SK-N-SH (cell line): ENCODE measurements at regions not wholly inside any gene's neighbourhood (a gene's known extent, or its start where the extent isn't known, plus 50 kb on each side); places are given as distances from the start of the nearest gene placed in this dataset.

ENCODE experiments used
- EP300 ChIP-seq, 2 experiments: IDR thresholded peaks; 2 replicates each; pipeline versions ENCODE4 v1.4.0 to v1.6.1; 2012; ENCODE audit warnings: borderline replicate concordance in 1 of 2, low read depth in 1 of 2, low read length in 1 of 2
- GABPA ChIP-seq: IDR thresholded peaks from 2 replicates; pipeline ENCODE4 v1.4.0; 2012; ENCODE audit warnings: low read depth, mild to moderate bottlenecking
- JUND ChIP-seq: IDR thresholded peaks from 2 replicates; pipeline ENCODE4 v1.4.0; 2012
- PBX3 ChIP-seq: IDR thresholded peaks from 2 replicates; pipeline ENCODE4; 2012
- POLR2AphosphoS5 ChIP-seq: IDR thresholded peaks from 2 replicates; pipeline ENCODE4 v1.6.1; 2012; ENCODE audit warnings: low read depth, low read length
- RAD21 ChIP-seq: IDR thresholded peaks from 2 replicates; pipeline ENCODE4 v1.6.1; 2012; ENCODE audit warnings: mild to moderate bottlenecking, low read length
- RFX5 ChIP-seq: IDR thresholded peaks from 2 replicates; pipeline ENCODE4 v1.6.1; 2012; ENCODE audit warnings: mild to moderate bottlenecking, improper control_type of control experiment, low read length
- RXRA ChIP-seq: IDR thresholded peaks from 2 replicates; pipeline ENCODE4 v1.4.0; 2012; ENCODE audit warnings: low read depth, mild to moderate bottlenecking, borderline replicate concordance
- TAF1 ChIP-seq: IDR thresholded peaks from 2 replicates; pipeline ENCODE4 v1.6.1; 2012; ENCODE audit warnings: low read depth, mild to moderate bottlenecking, low read length, moderate library complexity, borderline replicate concordance
- TCF12 ChIP-seq: IDR thresholded peaks from 2 replicates; pipeline ENCODE4 v1.4.0; 2012
- TF ChIP-seq, protein P1 (sequence below): fragments of 150-350 bp; IDR thresholded peaks from 2 replicates; pipeline ENCODE4 v1.6.1; 2017; ENCODE audit warnings: antibody characterized with exemption, low read length, low read depth, borderline replicate concordance
- TF ChIP-seq, protein P2 (sequence below): fragments of 200-600 bp; sonication (generic); IDR thresholded peaks from 2 replicates; pipeline ENCODE4 v1.6.1; 2017; ENCODE audit warnings: antibody characterized with exemption, mild to moderate bottlenecking, moderate library complexity
- TF ChIP-seq, protein P3 (sequence below): IDR thresholded peaks from 2 replicates; pipeline ENCODE4 v1.4.0; 2012; ENCODE audit warnings: low read depth

GRCh38 chr2:234765279-234765678 is 186.5 kb upstream of the SH3BP4 start:
- TF ChIP-seq POLR2AphosphoS5, result no peak
- TF ChIP-seq, protein P1, sequence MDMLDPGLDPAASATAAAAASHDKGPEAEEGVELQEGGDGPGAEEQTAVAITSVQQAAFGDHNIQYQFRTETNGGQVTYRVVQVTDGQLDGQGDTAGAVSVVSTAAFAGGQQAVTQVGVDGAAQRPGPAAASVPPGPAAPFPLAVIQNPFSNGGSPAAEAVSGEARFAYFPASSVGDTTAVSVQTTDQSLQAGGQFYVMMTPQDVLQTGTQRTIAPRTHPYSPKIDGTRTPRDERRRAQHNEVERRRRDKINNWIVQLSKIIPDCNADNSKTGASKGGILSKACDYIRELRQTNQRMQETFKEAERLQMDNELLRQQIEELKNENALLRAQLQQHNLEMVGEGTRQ, result no peak
- no peak for TF ChIP-seq EP300 (IDR thresholded peaks at IDR 0.05; ENCODE audit: borderline replicate concordance in 1 of 2, low read depth in 1 of 2, low read length in 1 of 2)
- no peak for TF ChIP-seq RAD21
- TF ChIP-seq, protein P2, sequence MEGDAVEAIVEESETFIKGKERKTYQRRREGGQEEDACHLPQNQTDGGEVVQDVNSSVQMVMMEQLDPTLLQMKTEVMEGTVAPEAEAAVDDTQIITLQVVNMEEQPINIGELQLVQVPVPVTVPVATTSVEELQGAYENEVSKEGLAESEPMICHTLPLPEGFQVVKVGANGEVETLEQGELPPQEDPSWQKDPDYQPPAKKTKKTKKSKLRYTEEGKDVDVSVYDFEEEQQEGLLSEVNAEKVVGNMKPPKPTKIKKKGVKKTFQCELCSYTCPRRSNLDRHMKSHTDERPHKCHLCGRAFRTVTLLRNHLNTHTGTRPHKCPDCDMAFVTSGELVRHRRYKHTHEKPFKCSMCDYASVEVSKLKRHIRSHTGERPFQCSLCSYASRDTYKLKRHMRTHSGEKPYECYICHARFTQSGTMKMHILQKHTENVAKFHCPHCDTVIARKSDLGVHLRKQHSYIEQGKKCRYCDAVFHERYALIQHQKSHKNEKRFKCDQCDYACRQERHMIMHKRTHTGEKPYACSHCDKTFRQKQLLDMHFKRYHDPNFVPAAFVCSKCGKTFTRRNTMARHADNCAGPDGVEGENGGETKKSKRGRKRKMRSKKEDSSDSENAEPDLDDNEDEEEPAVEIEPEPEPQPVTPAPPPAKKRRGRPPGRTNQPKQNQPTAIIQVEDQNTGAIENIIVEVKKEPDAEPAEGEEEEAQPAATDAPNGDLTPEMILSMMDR, result no peak
- no peak for TF ChIP-seq TCF12
- TF ChIP-seq RFX5, result no peak
- no peak for TF ChIP-seq JUND
- no peak for TF ChIP-seq RXRA
- TF ChIP-seq PBX3, result no peak
- no peak for TF ChIP-seq TAF1
- TF ChIP-seq, protein P3, sequence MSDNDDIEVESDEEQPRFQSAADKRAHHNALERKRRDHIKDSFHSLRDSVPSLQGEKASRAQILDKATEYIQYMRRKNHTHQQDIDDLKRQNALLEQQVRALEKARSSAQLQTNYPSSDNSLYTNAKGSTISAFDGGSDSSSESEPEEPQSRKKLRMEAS, result no peak
- TF ChIP-seq GABPA, result no peak
